Activated T-cell treated with anti-CD3 and anti-CD28 coated beads, Interleukin-2, amount 50 U/mL, for 4 hours (primary cell): ENCODE measurements at regions not wholly inside any gene's neighbourhood (a gene's known extent, or its start where the extent isn't known, plus 50 kb on each side); places are given as distances from the start of the nearest gene placed in this dataset.

ENCODE experiments used
- ATAC-seq, 2 donors: fragments of 200-7000 bp; cut with Tn5 transposase; one replicate each; pipeline ENCODE4 v1.10.0; 2021
- DNase-seq: peaks from one replicate; pipeline ENCODE4 v3.0.0-alpha.2; 2020
- H3K27me3 Mint-ChIP-seq: one replicate; pipeline ENCODE4 v1.8.0; 2021; ENCODE audit warnings: low read depth, mixed read lengths
- H3K36me3 Mint-ChIP-seq: one replicate; pipeline ENCODE4 v1.8.0; 2022; ENCODE audit warnings: mixed read lengths; ENCODE audit not compliant: insufficient read depth
- H3K4me1 Mint-ChIP-seq: one replicate; pipeline ENCODE4 v1.8.0; 2021; ENCODE audit warnings: low read depth, mixed read lengths
- H3K4me3 Mint-ChIP-seq: one replicate; pipeline ENCODE4 v1.8.0; 2021; ENCODE audit warnings: mild to moderate bottlenecking, moderate library complexity, mixed read lengths
- H3K9me3 Mint-ChIP-seq: one replicate; pipeline ENCODE4 v1.8.0; 2021; ENCODE audit warnings: mixed read lengths

DNA sequence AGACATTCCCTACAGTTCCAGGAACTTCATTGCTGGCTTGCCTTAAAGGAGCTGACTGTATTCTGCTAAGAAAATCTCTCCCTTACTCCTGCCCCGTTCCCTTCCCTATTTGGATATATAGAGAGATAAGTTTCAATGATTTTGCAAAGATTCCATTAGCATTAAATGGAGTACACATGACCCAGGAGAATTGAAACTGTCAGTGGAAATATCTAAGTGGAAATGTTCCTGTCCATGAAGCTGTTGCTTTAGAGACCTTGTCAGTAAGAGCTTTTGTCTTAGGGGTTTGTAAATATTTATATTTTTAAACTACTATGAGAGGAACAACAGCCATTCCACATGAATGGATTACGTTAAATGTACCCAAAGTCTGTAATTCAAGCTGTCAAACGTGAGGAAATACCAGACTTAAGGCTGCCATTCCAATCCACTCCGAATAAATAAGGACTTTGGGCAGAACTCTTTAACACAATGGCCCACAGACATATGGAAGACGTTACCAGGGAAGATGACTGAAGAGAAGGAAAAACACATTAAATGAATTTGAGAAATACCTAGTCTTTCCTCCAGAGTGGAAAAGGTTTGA lies 387.1 kb upstream of the PAPPA start:
- Mint-ChIP-seq H3K36me3 (no peaks in the 10 kb centered on the region), H3K4me1 (no peaks in the 10 kb centered on the region)

DNA sequence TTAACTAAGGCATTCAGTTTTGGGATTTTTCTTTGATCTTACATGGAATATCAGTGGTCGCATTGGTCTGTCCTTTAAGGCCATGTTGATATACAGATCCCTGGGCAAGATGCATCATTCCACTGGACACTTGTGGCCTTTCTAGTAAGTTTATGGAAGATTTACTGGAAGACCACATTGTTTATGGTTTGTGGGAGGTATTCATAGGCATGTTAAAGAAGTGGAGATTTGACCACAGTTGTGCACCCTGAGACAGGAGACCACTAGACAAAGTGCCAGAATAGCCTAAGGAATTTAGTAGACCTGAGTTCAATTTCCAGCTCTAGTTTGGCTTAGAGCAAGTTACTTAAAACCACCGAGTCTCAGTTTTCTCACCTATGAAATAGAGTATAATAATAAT lies 383.1 kb upstream of the PAPPA start:
- no peak for DNase-seq
- no peaks in the 10 kb centered on the region for H3K4me1 Mint-ChIP-seq
- no peak for ATAC-seq
- H3K9me3 Mint-ChIP-seq = no peaks in the 10 kb centered on the region
- H3K4me3 Mint-ChIP-seq = no peak overlapping the region
- H3K36me3 Mint-ChIP-seq = no peaks in the 10 kb centered on the region
- no peaks in the 10 kb centered on the region for H3K27me3 Mint-ChIP-seq

More for the DNA sequence above, 387.1 kb upstream of the PAPPA start:
- no peak for DNase-seq
- Mint-ChIP-seq H3K9me3 (no peaks in the 10 kb centered on the region), H3K4me3 (no peak overlapping the region), H3K27me3 (no peaks in the 10 kb centered on the region)
- ATAC-seq = no peak

DNA sequence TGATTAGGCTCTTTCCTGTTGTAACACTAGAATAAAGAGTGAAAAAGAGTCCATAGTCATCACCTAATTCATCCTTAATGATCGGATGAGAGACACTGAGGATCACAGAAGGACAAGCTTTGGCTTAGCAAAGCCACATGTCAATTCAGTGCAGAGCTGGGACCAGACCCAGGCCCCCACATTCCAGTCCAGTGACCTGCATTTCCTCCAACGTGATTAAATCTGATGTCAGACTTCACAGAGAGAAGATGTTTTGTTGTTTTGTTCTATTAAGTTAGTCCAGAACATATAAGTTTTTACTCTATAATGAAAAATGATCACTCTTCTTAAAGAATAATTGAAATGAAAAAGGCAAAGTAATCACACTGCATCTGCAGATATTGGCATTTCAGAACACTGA lies 377.9 kb upstream of the PAPPA start:
- H3K4me3 Mint-ChIP-seq = no peak overlapping the region
- no peaks in the 10 kb centered on the region for H3K27me3 Mint-ChIP-seq
- DNase-seq (no peak), ATAC-seq (no peak)
- no peaks in the 10 kb centered on the region for H3K36me3 Mint-ChIP-seq
- H3K4me1 Mint-ChIP-seq = no peaks in the 10 kb centered on the region
- H3K9me3 Mint-ChIP-seq = peaks cover 5% of the 10 kb centered on the region

DNA sequence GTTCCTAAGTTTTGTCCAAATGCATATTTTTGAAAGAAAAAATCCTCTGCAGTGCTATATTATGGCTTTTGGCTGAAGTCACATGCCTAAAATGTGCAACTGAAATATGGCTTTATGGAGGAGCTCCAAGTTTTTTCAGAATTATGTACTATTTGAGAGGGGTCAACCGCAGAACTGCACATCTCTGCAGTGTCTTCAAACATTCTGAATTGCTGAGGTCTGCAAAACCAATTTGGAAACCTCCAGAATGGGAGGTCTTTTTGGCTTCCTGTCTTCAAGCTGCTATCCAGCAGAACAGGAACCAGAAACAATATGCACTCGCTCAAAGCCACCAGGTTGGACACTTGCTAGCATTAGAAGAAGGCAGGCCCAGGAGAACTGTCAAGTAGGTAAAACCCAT lies 376.0 kb upstream of the PAPPA start:
- Mint-ChIP-seq H3K27me3 (no peaks in the 10 kb centered on the region), H3K4me3 (no peak overlapping the region), H3K9me3 (peaks cover 8% of the 10 kb centered on the region), H3K4me1 (no peaks in the 10 kb centered on the region), H3K36me3 (no peaks in the 10 kb centered on the region)
- no peak for DNase-seq
- ATAC-seq = no peak

DNA sequence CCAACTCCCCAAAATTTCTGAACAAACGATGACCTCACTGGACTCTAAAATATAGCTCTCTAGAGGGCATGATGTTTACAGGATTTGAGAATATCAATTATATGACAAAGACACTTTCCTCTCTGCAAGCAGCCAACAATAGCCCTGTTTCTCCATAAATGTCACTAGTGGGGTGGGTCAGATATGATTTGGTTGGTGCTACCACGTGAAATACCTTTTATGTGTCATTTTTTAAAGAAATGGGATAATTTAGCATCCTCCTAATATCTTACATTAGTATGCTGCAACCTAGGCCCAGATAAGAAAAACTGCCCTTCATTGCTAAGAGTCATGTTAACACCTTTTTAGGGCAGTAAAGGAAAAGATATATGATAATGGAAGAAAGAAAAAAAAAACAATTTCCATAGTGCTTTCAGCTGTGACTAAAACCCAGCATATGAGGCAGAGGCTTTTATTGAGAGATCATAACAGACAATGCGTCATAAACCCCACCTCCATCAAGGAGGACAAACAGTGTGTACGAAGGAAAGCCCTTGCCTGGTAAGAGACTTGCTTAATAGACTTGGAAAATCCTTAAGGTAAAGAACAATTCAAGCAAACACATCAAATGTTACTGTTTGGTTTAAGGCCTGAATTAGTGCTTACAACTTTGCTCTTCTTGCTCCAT lies 372.4 kb upstream of the PAPPA start:
- no peak for DNase-seq
- no peaks in the 10 kb centered on the region for H3K27me3 Mint-ChIP-seq
- H3K9me3 Mint-ChIP-seq = peaks cover 8% of the 10 kb centered on the region
- ATAC-seq = no peak
- H3K4me3 Mint-ChIP-seq = no peak overlapping the region
- H3K36me3 Mint-ChIP-seq = no peaks in the 10 kb centered on the region
- H3K4me1 Mint-ChIP-seq = no peaks in the 10 kb centered on the region

DNA sequence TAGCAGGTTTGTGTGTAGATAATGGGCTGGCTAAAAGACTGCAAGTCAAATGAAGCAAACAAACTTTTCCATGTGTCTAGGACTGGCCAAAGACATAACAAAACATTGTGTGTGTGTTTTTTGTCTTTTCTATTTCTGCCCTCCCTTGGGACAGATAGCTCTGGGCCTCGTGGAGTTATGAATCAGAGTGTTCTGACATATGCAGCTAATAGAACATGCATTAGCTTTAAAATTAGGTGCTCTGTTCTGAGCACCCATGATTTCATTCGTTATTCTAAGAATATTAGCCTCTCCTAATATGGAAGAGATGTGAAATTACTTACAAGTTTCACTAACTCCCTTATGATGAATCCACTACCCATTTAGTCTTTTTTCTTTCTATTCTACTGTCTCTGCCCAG lies 367.3 kb upstream of the PAPPA start:
- ATAC-seq (no peak), DNase-seq (no peak)
- Mint-ChIP-seq H3K4me3 (no peak overlapping the region), H3K36me3 (no peaks in the 10 kb centered on the region), H3K27me3 (no peaks in the 10 kb centered on the region), H3K9me3 (peaks cover 3% of the 10 kb centered on the region), H3K4me1 (no peaks in the 10 kb centered on the region)

DNA sequence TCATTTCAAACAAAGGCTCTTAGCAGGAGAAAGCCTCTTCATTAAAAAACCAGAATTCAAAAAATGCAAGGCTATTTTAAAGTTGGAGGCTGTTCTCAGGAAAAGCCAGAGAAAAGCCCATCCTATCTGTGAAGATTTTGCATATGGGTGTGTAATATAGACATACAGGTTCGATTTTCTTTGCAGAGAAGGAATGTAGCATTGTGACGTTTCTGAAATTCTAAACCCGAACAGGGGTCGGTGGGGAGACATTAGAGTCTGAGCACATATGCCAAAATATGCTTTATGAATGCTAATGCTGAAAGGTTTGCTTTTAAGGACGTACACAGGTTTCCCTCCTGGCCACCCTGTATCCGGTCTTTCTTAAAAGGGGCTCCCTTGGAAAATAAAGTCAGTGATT lies 363.1 kb upstream of the PAPPA start:
- DNase-seq = no peak
- no peaks in the 10 kb centered on the region for H3K27me3 Mint-ChIP-seq
- no peaks in the 10 kb centered on the region for H3K36me3 Mint-ChIP-seq
- ATAC-seq = no peak
- H3K4me3 Mint-ChIP-seq = no peak overlapping the region
- peaks cover 4% of the 10 kb centered on the region for H3K9me3 Mint-ChIP-seq
- H3K4me1 Mint-ChIP-seq = no peaks in the 10 kb centered on the region

DNA sequence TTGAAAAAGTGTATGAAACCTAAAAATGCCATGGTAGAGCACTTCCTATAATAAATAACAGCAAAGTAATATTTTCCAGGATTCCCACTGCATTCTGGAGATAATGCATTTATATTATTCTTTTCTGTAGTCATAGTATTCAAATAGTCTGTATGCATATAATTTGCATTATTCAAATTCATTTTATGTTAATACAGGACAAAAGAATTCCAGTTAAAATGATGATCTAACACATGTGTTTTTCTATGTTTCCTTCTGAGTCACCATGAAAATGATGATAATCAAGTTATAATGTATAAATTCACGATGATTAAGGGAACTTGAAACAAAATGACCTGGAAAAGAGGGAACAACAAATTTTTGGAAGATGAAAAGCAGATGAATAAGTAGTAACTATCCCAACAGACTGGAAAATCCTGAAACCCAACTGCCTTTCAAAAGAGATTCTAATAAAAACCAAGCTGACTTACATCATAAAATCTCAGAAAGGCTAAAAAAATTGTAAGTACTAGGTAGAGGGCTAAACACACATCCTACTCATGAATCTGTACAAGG lies 358.6 kb upstream of the PAPPA start:
- H3K4me1 Mint-ChIP-seq = no peaks in the 10 kb centered on the region
- ATAC-seq (no peak), DNase-seq (no peak)
- H3K9me3 Mint-ChIP-seq = peaks cover 4% of the 10 kb centered on the region
- H3K4me3 Mint-ChIP-seq = no peak overlapping the region
- H3K36me3 Mint-ChIP-seq = no peaks in the 10 kb centered on the region
- H3K27me3 Mint-ChIP-seq = no peaks in the 10 kb centered on the region

DNA sequence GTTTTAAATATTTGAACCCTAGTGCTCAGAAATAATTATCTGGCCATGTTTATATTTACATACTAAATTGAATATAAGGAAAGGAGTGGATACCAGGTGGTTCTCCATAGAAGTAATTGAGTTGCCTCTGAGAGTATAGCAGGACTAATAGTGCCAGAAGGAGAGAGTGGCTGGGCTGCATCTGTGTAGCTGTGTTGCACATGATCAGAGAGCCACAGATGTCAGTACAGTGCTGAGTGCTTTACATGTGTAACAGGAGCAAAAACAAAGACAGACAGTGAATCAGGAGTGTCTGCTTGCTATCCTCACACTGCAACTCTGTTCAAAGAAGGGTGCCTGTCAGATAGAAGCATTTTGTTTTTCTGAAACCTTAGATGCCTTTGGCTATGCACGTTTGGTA lies 353.9 kb upstream of the PAPPA start:
- no peak for ATAC-seq

DNA sequence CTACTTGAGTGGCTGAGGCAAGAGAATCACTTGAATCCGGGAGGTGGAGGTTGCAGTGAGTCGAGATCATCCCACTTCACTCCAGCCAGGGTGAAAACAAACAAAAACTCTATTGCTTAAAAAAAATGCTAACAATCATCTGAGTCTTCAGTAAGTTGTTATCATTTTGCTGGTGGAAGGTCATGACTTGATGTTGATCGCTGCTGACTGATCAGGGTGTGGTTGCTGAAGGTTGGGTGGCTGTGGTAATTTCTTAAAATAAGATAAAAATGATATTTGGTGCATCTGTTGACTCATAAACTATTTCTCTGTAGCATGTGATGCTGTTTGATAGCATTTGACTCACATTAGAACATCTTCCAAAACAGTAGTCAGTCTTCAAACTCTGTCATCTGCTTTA lies 349.4 kb upstream of the PAPPA start:
- Mint-ChIP-seq H3K4me1 (no peaks in the 10 kb centered on the region), H3K27me3 (no peaks in the 10 kb centered on the region), H3K4me3 (no peak overlapping the region), H3K9me3 (peaks cover 4% of the 10 kb centered on the region), H3K36me3 (no peaks in the 10 kb centered on the region)
- ATAC-seq (no peak), DNase-seq (no peak)

More for the DNA sequence above, 353.9 kb upstream of the PAPPA start:
- Mint-ChIP-seq H3K9me3 (peaks cover 4% of the 10 kb centered on the region), H3K27me3 (no peaks in the 10 kb centered on the region), H3K4me3 (no peak overlapping the region), H3K4me1 (no peaks in the 10 kb centered on the region), H3K36me3 (no peaks in the 10 kb centered on the region)
- DNase-seq = no peak

DNA sequence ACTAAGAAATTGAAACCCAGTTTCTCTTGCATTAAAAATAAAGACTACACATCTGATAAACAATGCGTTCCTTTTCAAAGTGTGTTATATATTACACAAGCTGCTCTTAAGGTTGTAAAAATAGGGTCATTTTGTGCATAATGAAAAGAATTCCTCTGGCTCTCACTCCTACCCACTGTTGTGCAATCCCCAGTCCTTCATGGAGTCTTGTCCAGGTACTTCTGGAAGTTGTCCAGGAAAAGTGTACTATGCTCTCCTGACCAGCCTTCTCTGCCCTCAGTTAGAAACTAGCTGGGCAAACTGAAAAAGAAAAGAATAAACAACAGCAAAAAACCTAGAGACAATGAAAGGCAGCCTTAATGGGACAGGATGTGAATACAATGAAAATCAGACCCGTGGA lies 345.5 kb upstream of the PAPPA start:
- no peaks in the 10 kb centered on the region for H3K4me1 Mint-ChIP-seq
- DNase-seq = no peak
- peaks cover 13% of the 10 kb centered on the region for H3K9me3 Mint-ChIP-seq
- no peak overlapping the region for H3K4me3 Mint-ChIP-seq
- no peak for ATAC-seq
- H3K27me3 Mint-ChIP-seq = no peaks in the 10 kb centered on the region
- H3K36me3 Mint-ChIP-seq = no peaks in the 10 kb centered on the region

DNA sequence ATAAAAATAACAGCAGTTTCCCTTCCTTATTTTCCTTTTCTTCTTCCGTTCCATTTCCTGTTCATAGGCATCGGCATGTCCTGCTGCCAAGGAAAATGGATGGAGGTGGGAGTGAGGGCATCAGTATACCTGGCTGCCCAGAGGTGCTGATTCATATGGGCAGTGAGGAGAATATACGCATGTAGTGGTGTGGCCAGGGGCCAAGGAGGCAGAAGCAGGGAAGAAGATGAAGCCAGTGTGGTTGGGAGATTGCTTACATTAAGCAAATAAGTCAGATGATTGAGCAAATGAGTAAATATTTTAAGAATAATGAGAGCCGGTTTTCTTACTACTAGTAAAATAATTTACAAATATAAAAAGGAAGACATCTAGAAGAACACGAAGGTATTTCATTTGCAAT lies 344.9 kb upstream of the PAPPA start:
- Mint-ChIP-seq H3K4me1 (no peaks in the 10 kb centered on the region), H3K9me3 (peaks cover 12% of the 10 kb centered on the region), H3K36me3 (no peaks in the 10 kb centered on the region), H3K27me3 (no peaks in the 10 kb centered on the region), H3K4me3 (no peak overlapping the region)
- DNase-seq (no peak), ATAC-seq (no peak)

DNA sequence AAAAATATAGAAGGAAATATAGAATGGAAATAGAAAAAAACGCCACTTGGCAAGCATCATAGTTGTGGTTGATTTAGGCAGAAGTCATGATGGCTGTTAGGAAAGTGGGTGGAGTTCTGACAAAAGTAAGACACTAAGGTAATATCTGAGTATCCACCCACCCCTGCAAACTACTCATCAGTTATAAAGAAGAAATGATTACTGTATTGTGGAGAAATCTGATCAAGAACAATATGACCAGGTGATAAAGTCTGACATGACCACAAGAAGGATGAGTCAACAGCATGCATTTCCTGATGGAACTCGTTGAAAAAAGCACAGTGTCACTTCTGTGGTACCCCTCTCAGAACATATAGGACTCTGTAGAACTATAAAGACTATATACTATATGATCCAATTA lies 343.4 kb upstream of the PAPPA start:
- Mint-ChIP-seq H3K4me1 (no peaks in the 10 kb centered on the region), H3K9me3 (peaks cover 12% of the 10 kb centered on the region), H3K36me3 (no peaks in the 10 kb centered on the region), H3K4me3 (no peak overlapping the region), H3K27me3 (no peaks in the 10 kb centered on the region)
- DNase-seq (no peak), ATAC-seq (no peak)

DNA sequence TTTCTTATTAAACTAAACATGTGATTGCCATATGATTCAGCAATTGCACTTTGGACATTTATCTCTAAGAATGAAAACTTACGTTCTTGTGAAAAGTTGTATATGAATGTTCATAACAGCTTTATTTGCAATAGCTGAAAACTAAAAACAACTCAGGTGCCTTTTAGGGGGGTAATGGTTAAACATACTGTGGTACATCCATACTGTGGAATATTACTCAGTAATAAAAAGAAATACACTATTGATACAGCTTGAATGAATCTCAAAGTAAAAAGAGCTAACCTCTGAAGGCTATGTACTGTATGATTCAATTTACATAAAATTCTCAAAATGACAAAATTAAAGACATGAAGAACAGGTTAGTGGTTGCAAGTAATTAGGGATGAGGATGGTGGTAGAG lies 339.5 kb upstream of the PAPPA start:
- no peak overlapping the region for H3K4me3 Mint-ChIP-seq
- H3K9me3 Mint-ChIP-seq = peaks cover 12% of the 10 kb centered on the region
- ATAC-seq (no peak), DNase-seq (no peak)
- no peaks in the 10 kb centered on the region for H3K4me1 Mint-ChIP-seq
- no peaks in the 10 kb centered on the region for H3K36me3 Mint-ChIP-seq
- no peaks in the 10 kb centered on the region for H3K27me3 Mint-ChIP-seq

DNA sequence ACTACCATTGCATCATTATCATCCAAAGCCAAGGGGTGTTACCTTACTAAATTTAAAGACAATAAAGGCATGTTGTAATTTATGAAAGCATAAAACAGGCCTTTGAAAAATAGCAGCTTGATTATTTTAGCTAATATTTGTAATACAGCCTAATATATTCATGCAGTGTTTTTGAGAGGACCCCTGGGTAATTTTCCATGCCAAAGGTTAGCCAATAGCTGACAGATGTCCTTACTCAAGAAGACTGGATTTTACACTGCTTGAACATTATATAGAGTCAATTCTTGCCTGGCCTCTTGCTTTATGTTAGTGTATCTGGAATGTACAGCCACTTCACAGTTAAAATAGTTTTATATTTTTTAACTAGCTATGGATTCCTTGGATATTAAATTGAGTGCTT lies 337.8 kb upstream of the PAPPA start:
- Mint-ChIP-seq H3K4me1 (no peaks in the 10 kb centered on the region), H3K9me3 (peaks cover 12% of the 10 kb centered on the region), H3K4me3 (no peak overlapping the region), H3K36me3 (no peaks in the 10 kb centered on the region), H3K27me3 (no peaks in the 10 kb centered on the region)
- no peak for ATAC-seq
- DNase-seq = no peak
